ENCODE measurements at regions not wholly inside any gene's neighbourhood (a gene's known extent, or its start where the extent isn't known, plus 50 kb on each side); places are given as distances from the start of the nearest gene placed in this dataset.

DNA sequence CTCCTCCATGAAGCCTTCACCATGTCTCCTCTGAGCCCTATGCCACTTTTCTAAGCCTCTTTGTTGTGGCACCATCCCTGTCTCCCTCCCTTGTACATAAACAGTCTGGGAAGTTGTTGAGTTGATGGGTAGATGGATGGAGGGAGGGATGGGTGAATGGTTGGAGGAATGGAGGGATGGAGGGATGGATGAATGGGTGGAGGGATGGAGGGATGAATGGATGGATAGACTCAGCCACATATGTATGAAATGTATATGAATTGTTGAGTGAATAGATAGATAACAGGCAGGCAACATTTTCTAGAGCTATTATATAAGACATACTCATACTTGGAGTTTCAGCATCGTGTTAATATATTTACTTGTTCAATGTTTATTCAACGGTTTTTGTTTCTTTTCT, 58.3 kb upstream of the HES1 start:
- TF ChIP-seq, protein P1, sequence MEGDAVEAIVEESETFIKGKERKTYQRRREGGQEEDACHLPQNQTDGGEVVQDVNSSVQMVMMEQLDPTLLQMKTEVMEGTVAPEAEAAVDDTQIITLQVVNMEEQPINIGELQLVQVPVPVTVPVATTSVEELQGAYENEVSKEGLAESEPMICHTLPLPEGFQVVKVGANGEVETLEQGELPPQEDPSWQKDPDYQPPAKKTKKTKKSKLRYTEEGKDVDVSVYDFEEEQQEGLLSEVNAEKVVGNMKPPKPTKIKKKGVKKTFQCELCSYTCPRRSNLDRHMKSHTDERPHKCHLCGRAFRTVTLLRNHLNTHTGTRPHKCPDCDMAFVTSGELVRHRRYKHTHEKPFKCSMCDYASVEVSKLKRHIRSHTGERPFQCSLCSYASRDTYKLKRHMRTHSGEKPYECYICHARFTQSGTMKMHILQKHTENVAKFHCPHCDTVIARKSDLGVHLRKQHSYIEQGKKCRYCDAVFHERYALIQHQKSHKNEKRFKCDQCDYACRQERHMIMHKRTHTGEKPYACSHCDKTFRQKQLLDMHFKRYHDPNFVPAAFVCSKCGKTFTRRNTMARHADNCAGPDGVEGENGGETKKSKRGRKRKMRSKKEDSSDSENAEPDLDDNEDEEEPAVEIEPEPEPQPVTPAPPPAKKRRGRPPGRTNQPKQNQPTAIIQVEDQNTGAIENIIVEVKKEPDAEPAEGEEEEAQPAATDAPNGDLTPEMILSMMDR (IDR thresholded peaks at IDR 0.05), result no peak
- no peak for TF ChIP-seq POLR2A (IDR thresholded peaks at IDR 0.05)
